WTC11 (cell line): ENCODE measurements at regions not wholly inside any gene's neighbourhood (a gene's known extent, or its start where the extent isn't known, plus 50 kb on each side); places are given as distances from the start of the nearest gene placed in this dataset.

Source experiments
- ATAC-seq: fragments of 200-7000 bp; cut with Tn5 transposase; 2 replicates; pipeline ENCODE4 v1.10.0; 2021; ENCODE audit warnings: mild to moderate bottlenecking, moderate library complexity
- CTCF ChIA-PET: fragments of 300-600 bp; sonication (Branson Sonifier 250); formaldehyde crosslinking; loops from one replicate; lab custom pipeline; 2021; ENCODE audit warnings: antibody characterized with exemption; lab: Charles Lee
- POLR2A ChIA-PET: fragments of 350-600 bp; sonication (Branson Sonifier 250); formaldehyde crosslinking; loops from one replicate; lab custom pipeline; 2021; ENCODE audit warnings: antibody characterized with exemption; lab: Charles Lee
- DNase-seq: peaks from one replicate; pipeline ENCODE4 v3.0.0; 2021; ENCODE audit warnings: low spot score
- H3K27ac Mint-ChIP-seq: 2 replicates; pipeline ENCODE4 v1.8.0; 2021; ENCODE audit warnings: mixed read lengths
- H3K27me3 Mint-ChIP-seq: 2 replicates; pipeline ENCODE4 v1.8.0; 2021; ENCODE audit warnings: low read depth, mild to moderate bottlenecking, moderate library complexity, mixed read lengths
- H3K36me3 Mint-ChIP-seq: 2 replicates; pipeline ENCODE4 v1.8.0; 2021; ENCODE audit warnings: mixed read lengths
- H3K4me1 Mint-ChIP-seq: 2 replicates; pipeline ENCODE4 v1.8.0; 2022; ENCODE audit warnings: mixed read lengths
- H3K4me3 Mint-ChIP-seq: 2 replicates; pipeline ENCODE4 v1.8.0; 2021; ENCODE audit warnings: mild to moderate bottlenecking, moderate library complexity, mixed read lengths
- H3K9me3 Mint-ChIP-seq: 2 replicates; pipeline ENCODE4 v1.8.0; 2021; ENCODE audit warnings: mixed read lengths
- ATF6 ChIP-seq: sonication (generic); formaldehyde crosslinking; IDR thresholded peaks from 2 replicates; pipeline ENCODE4 v1.8.1; 2023; ENCODE audit warnings: mild to moderate bottlenecking, missing genetic modification reagents
- CREM ChIP-seq: sonication (generic); formaldehyde crosslinking; IDR thresholded peaks from 2 replicates; pipeline ENCODE4 v1.8.1; 2022; ENCODE audit warnings: mild to moderate bottlenecking, missing genetic modification reagents, moderate library complexity
- E2F4 ChIP-seq: sonication (generic); formaldehyde crosslinking; IDR thresholded peaks from 2 replicates; pipeline ENCODE4 v1.8.1; 2022; ENCODE audit warnings: low read depth, mild to moderate bottlenecking, moderate library complexity, missing genetic modification reagents, borderline replicate concordance
- FOXK1 ChIP-seq: sonication (generic); formaldehyde crosslinking; IDR thresholded peaks from 2 replicates; pipeline ENCODE4 v1.8.0; 2022; ENCODE audit warnings: mild to moderate bottlenecking, moderate library complexity, missing genetic modification reagents
- GRHL2 ChIP-seq: fragments of 250-450 bp; sonication (Bioruptor Pico); IDR thresholded peaks from 2 replicates; pipeline ENCODE4 v1.8.0; 2022; ENCODE audit warnings: mild to moderate bottlenecking, moderate library complexity; ENCODE audit not compliant: insufficient replicate concordance, severe bottlenecking
- IRF1 ChIP-seq: sonication (generic); formaldehyde crosslinking; IDR thresholded peaks from 2 replicates; pipeline ENCODE4 v1.8.0; 2023; ENCODE audit warnings: missing genetic modification reagents
- IRF2 ChIP-seq: sonication (generic); formaldehyde crosslinking; IDR thresholded peaks from 2 replicates; pipeline ENCODE4 v1.8.0; 2022; ENCODE audit warnings: low read depth, missing genetic modification reagents, borderline replicate concordance
- MLX ChIP-seq: sonication (generic); formaldehyde crosslinking; IDR thresholded peaks from 2 replicates; pipeline ENCODE4 v1.8.1; 2023; ENCODE audit warnings: mild to moderate bottlenecking, missing genetic modification reagents, moderate library complexity
- NR1H2 ChIP-seq: sonication (generic); formaldehyde crosslinking; IDR thresholded peaks from 2 replicates; pipeline ENCODE4 v1.9.0; 2021; ENCODE audit warnings: mild to moderate bottlenecking, moderate library complexity, missing genetic modification reagents
- NR2C2 ChIP-seq: sonication (generic); formaldehyde crosslinking; IDR thresholded peaks from 2 replicates; pipeline ENCODE4 v1.8.0; 2022; ENCODE audit warnings: mild to moderate bottlenecking, missing genetic modification reagents
- TEAD1 ChIP-seq: sonication (generic); formaldehyde crosslinking; IDR thresholded peaks from 2 replicates; pipeline ENCODE4 v1.8.0; 2022; ENCODE audit warnings: mild to moderate bottlenecking, missing genetic modification reagents
- ZNF219 ChIP-seq: sonication (generic); formaldehyde crosslinking; IDR thresholded peaks from 2 replicates; pipeline ENCODE4 v1.8.0; 2023; ENCODE audit warnings: missing genetic modification reagents, mild to moderate bottlenecking, borderline replicate concordance
- ZNF512 ChIP-seq: sonication (generic); formaldehyde crosslinking; IDR thresholded peaks from 2 replicates; pipeline ENCODE4 v1.8.1; 2022; ENCODE audit warnings: missing genetic modification reagents, borderline replicate concordance

- ChIA-PET POLR2A (no interaction called here), CTCF (no interaction called here)
- no peak for ATAC-seq
- TF ChIP-seq ZNF219 = no peak
- no peak for TF ChIP-seq IRF1 (CRISPR knock-in tag)
- no peak for TF ChIP-seq ATF6 (CRISPR knock-in tag)
- TF ChIP-seq ZNF512 (CRISPR knock-in tag) = no peak
- TF ChIP-seq E2F4 = no peak
- no peak for TF ChIP-seq MLX (CRISPR knock-in tag)
- TF ChIP-seq IRF2 (CRISPR knock-in tag) = no peak
- no peak for TF ChIP-seq TEAD1 (CRISPR knock-in tag)
- TF ChIP-seq CREM (CRISPR knock-in tag) = no peak
- TF ChIP-seq NR2C2 (CRISPR knock-in tag) = no peak
- TF ChIP-seq, all 79 proteins: peak for 0
- Mint-ChIP-seq H3K27ac (no peak overlapping the region), H3K27me3 (no peaks in the 10 kb centered on the region), H3K9me3 (no peaks in the 10 kb centered on the region), H3K36me3 (no peaks in the 10 kb centered on the region), H3K4me3 (no peak overlapping the region), H3K4me1 (no peaks in the 10 kb centered on the region)
- DNase-seq = no peak
Measured at GRCh38 chrX:51272638-51273037, 60.0 kb upstream of the NUDT10 start.

GRCh38 chrX:51281758-51282318 lies 50.8 kb upstream of the NUDT10 start:
- CTCF ChIA-PET = no interaction called here
- DNase-seq = no peak
- Mint-ChIP-seq H3K27me3 (no peaks in the 10 kb centered on the region; the same call in 1 of the 2 replicates), H3K4me3 (no peak overlapping the region), H3K4me1 (no peaks in the 10 kb centered on the region), H3K27ac (no peak overlapping the region), H3K36me3 (0 out of 2 replicates have a peak, but pooled peaks cover 3% of the 10 kb centered on the region), H3K9me3 (no peaks in the 10 kb centered on the region)
- no peak for ATAC-seq
- no peak for TF ChIP-seq GRHL2 (CRISPR knock-in tag)
- TF ChIP-seq NR1H2 (CRISPR knock-in tag) = no peak
- no peak for TF ChIP-seq ZNF512 (CRISPR knock-in tag)
- TF ChIP-seq FOXK1 (CRISPR knock-in tag) = no peak
- POLR2A ChIA-PET = no interaction called here
